ENCODE measurements at regions not wholly inside any gene's neighbourhood (a gene's known extent, or its start where the extent isn't known, plus 50 kb on each side); places are given as distances from the start of the nearest gene placed in this dataset.

GRCh38 chr11:114773541-114774338 is 95.4 kb downstream of the NXPE2 start:
- H3K4me1 ChIP-seq (ENCODE audit: control insufficient read depth, extremely low read depth, insufficient read depth, low read length): no peaks in the 10 kb centered on the region
- no peaks in the 10 kb centered on the region for H3K9me1 ChIP-seq (ENCODE audit: control insufficient read depth, extremely low read depth, insufficient read depth, low read length)
- no peak overlapping the region for H3K4me3 ChIP-seq (ENCODE audit: control insufficient read depth in 2 of 3, extremely low read depth in 1 of 3, insufficient read depth in 2 of 3, low read depth in 1 of 3, low read length in 3 of 3)
- dilution Hi-C loops (cut with MboI; ENCODE audit: extremely low pct_ligation_motif_present, low sequenced_read_pairs): no loop called here
- H2AFZ ChIP-seq (ENCODE audit: control insufficient read depth, low read length): no peak overlapping the region
- H3K79me2 ChIP-seq (ENCODE audit: control insufficient read depth, insufficient read depth, low read length): no peaks in the 10 kb centered on the region
- no peak overlapping the region for H3K9ac ChIP-seq (ENCODE audit: control insufficient read depth, extremely low read depth, insufficient read depth, low read length)
- no peaks in the 10 kb centered on the region for H4K20me1 ChIP-seq (ENCODE audit: control insufficient read depth, extremely low read depth, insufficient read depth, low read length)
- H3K36me3 ChIP-seq (ENCODE audit: control insufficient read depth in 2 of 2, extremely low read depth in 1 of 2, insufficient read depth in 2 of 2, low read length in 2 of 2): no peaks in the 10 kb centered on the region
- DNase-seq (ENCODE audit: low read depth, low spot score) (no peak), FAIRE-seq (no peak)
- TF ChIP-seq, protein P1, sequence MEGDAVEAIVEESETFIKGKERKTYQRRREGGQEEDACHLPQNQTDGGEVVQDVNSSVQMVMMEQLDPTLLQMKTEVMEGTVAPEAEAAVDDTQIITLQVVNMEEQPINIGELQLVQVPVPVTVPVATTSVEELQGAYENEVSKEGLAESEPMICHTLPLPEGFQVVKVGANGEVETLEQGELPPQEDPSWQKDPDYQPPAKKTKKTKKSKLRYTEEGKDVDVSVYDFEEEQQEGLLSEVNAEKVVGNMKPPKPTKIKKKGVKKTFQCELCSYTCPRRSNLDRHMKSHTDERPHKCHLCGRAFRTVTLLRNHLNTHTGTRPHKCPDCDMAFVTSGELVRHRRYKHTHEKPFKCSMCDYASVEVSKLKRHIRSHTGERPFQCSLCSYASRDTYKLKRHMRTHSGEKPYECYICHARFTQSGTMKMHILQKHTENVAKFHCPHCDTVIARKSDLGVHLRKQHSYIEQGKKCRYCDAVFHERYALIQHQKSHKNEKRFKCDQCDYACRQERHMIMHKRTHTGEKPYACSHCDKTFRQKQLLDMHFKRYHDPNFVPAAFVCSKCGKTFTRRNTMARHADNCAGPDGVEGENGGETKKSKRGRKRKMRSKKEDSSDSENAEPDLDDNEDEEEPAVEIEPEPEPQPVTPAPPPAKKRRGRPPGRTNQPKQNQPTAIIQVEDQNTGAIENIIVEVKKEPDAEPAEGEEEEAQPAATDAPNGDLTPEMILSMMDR (optimal IDR thresholded peaks at IDR 0.05 in 1 of 3, IDR thresholded peaks at IDR 0.05 in 1 of 3, conservative IDR thresholded peaks at IDR 0.05 in 1 of 3; ENCODE audit: extremely low read depth in 1 of 3, insufficient read depth in 2 of 3, low read length in 3 of 3): no peak
- TF ChIP-seq EZH2 (IDR thresholded peaks at IDR 0.05; ENCODE audit: low read length): no peak
- no peak overlapping the region for H3K4me2 ChIP-seq (ENCODE audit: control insufficient read depth, extremely low read depth, insufficient read depth, low read depth, low read length)
- no peaks in the 10 kb centered on the region for H3K27me3 ChIP-seq (ENCODE audit: control insufficient read depth, extremely low read depth, insufficient read depth, low read length)
- no peaks in the 10 kb centered on the region for H3K9me3 ChIP-seq (ENCODE audit: control insufficient read depth, low read depth, low read length)
- H3K27ac ChIP-seq (ENCODE audit: control insufficient read depth, insufficient read depth, low read length): no peak overlapping the region

DNA sequence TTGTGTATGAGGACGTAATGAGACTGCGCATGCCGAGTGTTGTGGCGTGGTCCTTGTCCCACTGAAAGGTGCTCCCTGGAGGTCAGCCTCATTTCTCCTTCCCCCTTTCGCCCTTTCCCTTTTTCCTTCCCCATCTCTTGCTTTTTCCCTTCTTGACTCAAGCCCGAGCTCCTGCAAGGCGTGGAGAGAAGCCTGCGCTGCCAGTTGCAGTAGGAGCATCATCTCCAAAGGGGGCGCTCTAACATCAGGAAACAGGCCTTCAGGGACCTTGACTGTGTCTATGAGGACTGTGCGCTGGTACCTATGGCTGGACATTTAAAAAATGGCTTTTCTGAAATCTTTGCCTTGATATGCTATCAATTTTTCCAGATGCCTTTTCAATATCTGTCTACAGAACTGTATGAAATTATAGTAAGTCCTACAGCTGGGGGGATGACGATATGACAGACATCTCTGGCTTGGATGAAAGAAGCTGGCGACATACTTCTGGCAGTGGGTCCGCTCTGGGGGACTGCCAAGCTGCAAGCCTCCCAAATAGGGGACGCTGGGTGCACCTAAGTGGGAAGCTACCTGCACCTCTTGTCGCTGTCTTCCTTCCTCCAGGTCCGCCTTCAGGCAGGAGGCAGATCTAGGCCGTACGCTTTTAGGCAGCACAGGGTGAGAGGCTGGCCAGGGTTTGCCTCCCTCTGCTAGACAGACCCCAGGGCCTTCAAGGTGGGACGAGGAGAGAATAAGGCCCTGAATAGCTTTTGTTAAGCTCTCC is 96.5 kb downstream of the NXPE2 start:
- no peak overlapping the region for H2AFZ ChIP-seq (ENCODE audit: control insufficient read depth, low read length)
- TF ChIP-seq EZH2 (IDR thresholded peaks at IDR 0.05; ENCODE audit: low read length): no peak
- TF ChIP-seq, protein P1 (optimal IDR thresholded peaks at IDR 0.05 in 1 of 3, IDR thresholded peaks at IDR 0.05 in 1 of 3, conservative IDR thresholded peaks at IDR 0.05 in 1 of 3; ENCODE audit: extremely low read depth in 1 of 3, insufficient read depth in 2 of 3, low read length in 3 of 3): peak; percentile 61 to 74 (median 67)
- dilution Hi-C loops (cut with MboI; ENCODE audit: extremely low pct_ligation_motif_present, low sequenced_read_pairs): no loop called here

More for the DNA sequence above, 96.5 kb downstream of the NXPE2 start:
- no peaks in the 10 kb centered on the region for H3K9me1 ChIP-seq (ENCODE audit: control insufficient read depth, extremely low read depth, insufficient read depth, low read length)
- no peak overlapping the region for H3K27ac ChIP-seq (ENCODE audit: control insufficient read depth, insufficient read depth, low read length)
- no peak for DNase-seq (ENCODE audit: low read depth, low spot score)
- H3K9ac ChIP-seq (ENCODE audit: control insufficient read depth, extremely low read depth, insufficient read depth, low read length): no peak overlapping the region
- no peak overlapping the region for H3K4me2 ChIP-seq (ENCODE audit: control insufficient read depth, extremely low read depth, insufficient read depth, low read depth, low read length)
- H3K4me3 ChIP-seq (ENCODE audit: control insufficient read depth in 2 of 3, extremely low read depth in 1 of 3, insufficient read depth in 2 of 3, low read depth in 1 of 3, low read length in 3 of 3): no peak overlapping the region
- H3K36me3 ChIP-seq (ENCODE audit: control insufficient read depth in 2 of 2, extremely low read depth in 1 of 2, insufficient read depth in 2 of 2, low read length in 2 of 2): no peaks in the 10 kb centered on the region
- no peaks in the 10 kb centered on the region for H4K20me1 ChIP-seq (ENCODE audit: control insufficient read depth, extremely low read depth, insufficient read depth, low read length)
- no peak for FAIRE-seq
- H3K4me1 ChIP-seq (ENCODE audit: control insufficient read depth, extremely low read depth, insufficient read depth, low read length): no peaks in the 10 kb centered on the region
- H3K9me3 ChIP-seq (ENCODE audit: control insufficient read depth, low read depth, low read length): no peaks in the 10 kb centered on the region
- H3K79me2 ChIP-seq (ENCODE audit: control insufficient read depth, insufficient read depth, low read length): no peaks in the 10 kb centered on the region
- no peaks in the 10 kb centered on the region for H3K27me3 ChIP-seq (ENCODE audit: control insufficient read depth, extremely low read depth, insufficient read depth, low read length)

All from keratinocyte (primary cell).